Parathyroid adenoma (tissue), 2 donors: ENCODE measurements at regions not wholly inside any gene's neighbourhood (a gene's known extent, or its start where the extent isn't known, plus 50 kb on each side); places are given as distances from the start of the nearest gene placed in this dataset.

ENCODE experiments used
- H2AFZ ChIP-seq: fragments of 300-600 bp; sonication (generic); one replicate; pipeline ENCODE4 v1.7.0; 2017; ENCODE audit warnings: antibody characterized with exemption, mild to moderate bottlenecking
- H3K27ac ChIP-seq: fragments of 300-600 bp; sonication (generic); one replicate; pipeline ENCODE4 v1.7.0; 2017
- H3K27me3 ChIP-seq: fragments of 300-600 bp; sonication (generic); one replicate; pipeline ENCODE4 v1.7.0; 2017; ENCODE audit warnings: low read length; ENCODE audit not compliant: control insufficient read depth, insufficient read depth
- H3K36me3 ChIP-seq: fragments of 300-600 bp; sonication (generic); one replicate; pipeline ENCODE4 v1.7.0; 2017; ENCODE audit warnings: low read length; ENCODE audit not compliant: control insufficient read depth, insufficient read depth
- H3K4me1 ChIP-seq: fragments of 300-600 bp; sonication (generic); one replicate; pipeline ENCODE4 v1.7.0; 2017; ENCODE audit warnings: control low read depth
- H3K4me2 ChIP-seq: fragments of 300-600 bp; sonication (generic); one replicate; pipeline ENCODE4 v1.7.0; 2017; ENCODE audit warnings: low read length
- H3K4me3 ChIP-seq: fragments of 300-600 bp; sonication (generic); one replicate; pipeline ENCODE4 v1.7.0; 2017; ENCODE audit warnings: low read depth, low read length
- H3K79me2 ChIP-seq: fragments of 300-600 bp; sonication (generic); one replicate; pipeline ENCODE4 v1.7.0; 2017; ENCODE audit warnings: control low read depth
- H3K9ac ChIP-seq: fragments of 300-600 bp; sonication (generic); one replicate; pipeline ENCODE4 v1.7.0; 2017; ENCODE audit warnings: mild to moderate bottlenecking
- H3K9me3 ChIP-seq: fragments of 300-600 bp; sonication (generic); one replicate; pipeline ENCODE4 v1.7.0; 2017; ENCODE audit warnings: low read length; ENCODE audit not compliant: control insufficient read depth
- CTCF ChIP-seq: fragments of 300-600 bp; sonication (generic); IDR thresholded peaks from one replicate; pipeline ENCODE4 v1.7.0; 2017; ENCODE audit warnings: antibody characterized with exemption, mild to moderate bottlenecking
- donor health status: primary hyperparathyroidism.

GRCh38 chr6:98487612-98488011, 346.8 kb upstream of the POU3F2 start:
- Histone ChIP-seq H3K4me3 (no peak overlapping the region), H3K27me3 (no peaks in the 10 kb centered on the region), H3K27ac (no peak overlapping the region), H3K4me1 (no peaks in the 10 kb centered on the region), H3K9ac (no peak overlapping the region), H3K4me2 (no peak overlapping the region), H3K9me3 (no peaks in the 10 kb centered on the region), H2AFZ (no peak overlapping the region), H3K79me2 (no peaks in the 10 kb centered on the region), H3K36me3 (no peaks in the 10 kb centered on the region)
- TF ChIP-seq CTCF, result no peak

- Histone ChIP-seq H3K4me2 (no peak overlapping the region), H3K36me3 (no peaks in the 10 kb centered on the region), H3K4me3 (no peak overlapping the region), H3K79me2 (no peaks in the 10 kb centered on the region), H3K27me3 (no peaks in the 10 kb centered on the region), H3K27ac (no peak overlapping the region), H3K9me3 (no peaks in the 10 kb centered on the region), H3K4me1 (no peaks in the 10 kb centered on the region), H3K9ac (no peak overlapping the region), H2AFZ (no peak overlapping the region)
- no peak for TF ChIP-seq CTCF
Measured at GRCh38 chr6:98498144-98498775, 336.1 kb upstream of the POU3F2 start.

- Histone ChIP-seq H3K9ac (no peak overlapping the region), H3K36me3 (no peaks in the 10 kb centered on the region), H3K4me3 (no peak overlapping the region), H3K9me3 (no peaks in the 10 kb centered on the region), H3K4me2 (no peak overlapping the region), H3K27ac (no peak overlapping the region), H3K27me3 (no peaks in the 10 kb centered on the region), H2AFZ (no peak overlapping the region), H3K79me2 (no peaks in the 10 kb centered on the region), H3K4me1 (no peaks in the 10 kb centered on the region)
- no peak for TF ChIP-seq CTCF
Measured at GRCh38 chr6:98498866-98499265, 335.5 kb upstream of the POU3F2 start.

GRCh38 chr6:98514073-98514720, 320.2 kb upstream of the POU3F2 start:
- no peak overlapping the region for H3K4me2 ChIP-seq
- H3K79me2 ChIP-seq, result no peaks in the 10 kb centered on the region
- peaks cover 3% of the 10 kb centered on the region for H3K36me3 ChIP-seq
- no peaks in the 10 kb centered on the region for H3K4me1 ChIP-seq
- H3K9ac ChIP-seq, result no peak overlapping the region
- no peak overlapping the region for H3K4me3 ChIP-seq
- no peak overlapping the region for H2AFZ ChIP-seq
- no peaks in the 10 kb centered on the region for H3K27me3 ChIP-seq
- no peak overlapping the region for H3K27ac ChIP-seq
- TF ChIP-seq CTCF, result no peak
- no peaks in the 10 kb centered on the region for H3K9me3 ChIP-seq

GRCh38 chr6:98514796-98515195, 319.6 kb upstream of the POU3F2 start:
- Histone ChIP-seq H2AFZ (no peak overlapping the region), H3K9me3 (no peaks in the 10 kb centered on the region), H3K27ac (no peak overlapping the region), H3K9ac (no peak overlapping the region), H3K36me3 (peaks cover 3% of the 10 kb centered on the region), H3K4me2 (no peak overlapping the region), H3K79me2 (no peaks in the 10 kb centered on the region), H3K27me3 (no peaks in the 10 kb centered on the region), H3K4me1 (no peaks in the 10 kb centered on the region), H3K4me3 (no peak overlapping the region)
- TF ChIP-seq CTCF, result no peak
